ENCODE measurements at regions not wholly inside any gene's neighbourhood (a gene's known extent, or its start where the extent isn't known, plus 50 kb on each side); places are given as distances from the start of the nearest gene placed in this dataset.

GRCh38 chr6:44561060-44561623 lies 173.6 kb downstream of the CDC5L start:
- no peak for DNase-seq

DNA sequence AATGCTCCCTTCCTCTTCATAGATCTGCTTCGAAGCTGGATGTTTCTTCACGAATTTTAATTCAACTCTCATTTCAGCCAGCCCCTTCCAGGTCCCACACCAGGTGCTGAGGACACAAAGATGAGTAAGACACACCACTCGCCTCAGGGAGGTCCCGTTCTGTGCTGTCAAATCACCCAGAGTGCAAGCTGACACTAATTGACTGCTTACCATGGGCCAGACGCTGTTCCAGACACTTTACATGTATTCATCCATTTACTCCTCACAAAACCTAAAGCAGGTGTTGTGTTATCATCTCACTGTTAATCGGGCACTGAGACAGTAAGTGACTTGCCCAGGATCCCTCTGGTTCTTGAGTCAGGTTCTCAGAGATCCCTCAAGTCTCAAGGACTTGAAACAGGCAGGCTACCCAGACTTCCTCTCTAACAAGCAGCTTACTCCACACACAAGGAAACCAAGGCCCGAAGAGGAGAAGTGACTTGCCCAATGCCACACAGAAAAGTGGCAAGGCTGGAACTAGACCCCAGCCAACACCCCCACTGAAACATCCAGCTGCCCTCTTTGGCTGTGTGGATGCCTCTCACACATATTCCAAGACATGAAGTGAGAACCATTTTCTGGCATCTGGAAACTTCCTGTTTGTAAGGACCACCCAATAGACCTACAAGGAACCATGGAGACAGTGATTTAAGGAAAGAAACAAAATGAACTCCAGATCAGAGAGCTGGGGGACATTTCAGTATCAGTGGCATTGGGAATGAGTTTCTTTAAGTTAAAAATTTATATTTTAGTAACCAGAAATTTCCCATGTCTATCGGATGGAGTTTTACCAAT lies 174.5 kb downstream of the CDC5L start:
- no peak for DNase-seq

DNA sequence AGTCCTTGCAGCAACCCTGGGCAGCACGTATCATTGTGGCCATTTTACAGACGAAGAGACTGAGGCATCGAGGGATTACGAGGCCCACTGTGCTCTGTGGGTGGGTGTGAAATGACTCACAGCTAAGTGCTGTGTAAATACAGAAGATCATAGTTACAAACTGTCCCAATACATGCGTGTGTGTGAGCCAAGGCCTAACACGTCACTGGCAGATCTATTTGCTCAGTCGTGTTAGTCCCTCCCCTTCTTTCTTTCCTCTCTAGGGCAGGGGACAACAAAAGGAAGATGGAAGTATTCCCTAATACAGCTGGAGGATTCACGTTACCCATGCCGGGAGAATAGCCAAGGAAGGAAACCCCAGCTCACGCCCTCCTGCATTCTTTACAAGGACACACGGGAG lies 175.9 kb downstream of the CDC5L start:
- no peak for DNase-seq

- DNase-seq = no peak
Measured at GRCh38 chr6:44564906-44565524, 177.5 kb downstream of the CDC5L start.

DNA sequence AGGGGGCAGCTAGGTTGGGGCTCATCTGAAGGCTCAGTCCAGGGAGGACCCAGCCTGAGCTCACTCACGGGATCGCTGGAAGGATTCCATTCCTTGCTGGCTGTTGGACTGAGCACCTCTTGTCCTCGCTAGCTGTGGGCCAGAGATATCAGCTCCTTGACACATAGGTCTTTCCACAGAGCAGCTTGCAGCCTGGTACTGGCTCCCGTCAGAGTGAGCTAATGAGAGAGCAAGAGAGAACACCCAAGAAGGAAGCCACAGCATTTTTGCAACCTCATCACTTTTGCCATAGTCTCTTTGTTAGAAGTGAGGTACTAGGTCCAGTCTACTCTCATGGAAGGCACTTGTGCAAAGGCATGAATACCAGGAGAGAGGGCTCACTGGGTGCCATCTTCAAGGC lies 179.9 kb downstream of the CDC5L start:
- DNase-seq = no peak

DNA sequence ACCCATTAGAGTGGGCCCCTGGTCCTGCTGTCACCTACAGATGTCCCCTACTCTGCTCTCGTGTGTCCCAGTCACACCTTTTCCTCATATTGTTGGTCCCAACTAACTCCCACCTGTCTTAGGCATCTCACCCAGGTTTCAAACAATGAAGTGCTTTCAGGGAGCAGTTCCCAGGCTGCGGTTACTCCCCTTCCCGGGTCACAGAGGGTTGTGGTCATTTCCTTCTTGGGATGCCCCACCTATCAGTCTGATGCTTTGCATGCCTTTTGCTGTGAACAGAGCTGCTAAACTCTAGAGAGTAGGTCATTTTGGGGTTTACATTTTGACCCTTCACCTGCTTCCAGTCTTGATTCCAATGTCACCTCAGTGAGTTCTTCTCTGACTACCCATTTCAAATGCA lies 181.6 kb downstream of the CDC5L start:
- DNase-seq = no peak

- no peak for DNase-seq
Measured at GRCh38 chr6:44569931-44570385, 182.5 kb downstream of the CDC5L start.

GRCh38 chr6:44571510-44571909 lies 184.0 kb downstream of the CDC5L start:
- DNase-seq = no peak

GRCh38 chr6:44572346-44572745 lies 184.8 kb downstream of the CDC5L start:
- no peak for DNase-seq

GRCh38 chr6:44575644-44576043 lies 188.1 kb downstream of the CDC5L start:
- no peak for DNase-seq

DNA sequence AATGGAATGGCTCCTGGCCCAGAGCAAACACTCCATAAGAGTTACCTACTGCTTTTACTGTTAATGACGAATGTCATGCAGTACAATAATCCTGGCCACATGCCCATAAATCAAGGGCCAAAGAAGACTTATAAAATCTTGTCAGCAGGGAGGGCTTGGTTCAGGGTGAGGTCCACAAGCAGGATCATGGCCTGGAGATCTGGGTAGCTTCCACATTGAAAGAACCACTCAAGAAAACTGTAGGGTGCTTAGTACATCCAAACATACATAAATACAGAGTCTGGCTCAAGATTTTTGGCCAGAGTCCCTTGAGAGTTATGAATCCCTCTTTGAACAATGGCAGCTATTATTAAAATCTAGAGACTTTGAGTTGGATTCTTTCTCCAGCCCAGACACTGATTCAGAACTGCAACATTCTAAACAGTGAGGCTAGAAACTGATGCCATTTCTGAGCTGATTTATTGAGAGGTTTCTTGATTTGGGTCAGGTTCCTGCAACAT lies 188.7 kb downstream of the CDC5L start:
- no peak for DNase-seq

DNA sequence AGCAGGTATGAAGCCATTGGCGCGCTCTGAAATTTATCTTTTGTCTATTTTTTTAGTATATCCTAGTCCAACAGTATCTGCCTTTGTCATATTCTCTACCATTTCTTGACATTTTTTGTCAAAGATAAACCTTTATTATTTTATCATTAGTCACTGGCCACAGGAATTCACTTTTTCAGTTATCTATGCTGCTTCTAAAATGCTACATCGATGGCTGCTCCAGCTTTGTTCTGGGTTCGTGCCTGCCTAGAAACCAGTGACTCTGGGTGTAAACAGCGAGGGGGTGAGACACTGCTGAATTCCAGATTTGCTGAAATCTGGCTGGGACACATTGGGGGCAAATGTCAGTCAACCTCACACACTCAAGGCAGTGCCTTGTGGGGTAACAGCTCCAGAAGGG lies 193.4 kb downstream of the CDC5L start:
- DNase-seq = no peak

DNA sequence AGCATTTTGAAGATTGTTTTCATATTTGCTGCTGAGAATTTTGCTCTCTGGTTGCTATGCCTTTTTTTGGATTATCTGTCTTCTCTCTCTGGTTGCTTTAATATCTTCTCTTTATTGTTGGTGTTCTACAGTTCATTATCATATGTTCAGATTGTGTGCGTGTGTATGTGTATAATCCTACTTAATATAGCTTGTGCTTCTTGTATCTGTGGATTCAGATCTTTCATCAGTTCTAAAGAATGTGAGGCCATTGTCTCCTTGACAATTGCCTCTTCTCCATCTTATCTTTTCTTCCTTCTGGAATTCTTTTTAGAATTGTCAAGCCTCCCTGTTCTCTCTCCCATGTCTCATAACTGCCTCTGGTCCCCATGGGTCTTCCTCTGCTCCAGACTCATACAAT lies 195.4 kb downstream of the CDC5L start:
- DNase-seq = no peak

DNA sequence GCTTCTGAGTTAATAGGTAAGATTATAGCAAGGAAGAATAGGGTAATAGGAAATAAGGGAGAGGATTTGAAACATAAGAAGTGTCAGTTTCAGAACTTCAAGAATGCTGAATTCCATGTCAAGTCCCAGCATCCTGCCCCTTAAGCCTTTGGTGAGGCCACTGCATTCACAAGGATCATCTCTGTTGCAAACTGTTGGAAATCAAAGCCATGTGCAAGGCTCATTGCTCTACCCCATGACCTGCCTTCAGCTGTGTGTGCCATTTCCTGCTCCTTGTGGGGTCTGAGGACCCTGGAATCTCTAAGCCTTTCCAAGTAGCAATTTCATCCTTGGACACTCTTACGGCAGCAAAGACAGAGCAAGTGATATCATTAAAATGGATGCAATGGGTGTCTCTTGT lies 203.0 kb downstream of the CDC5L start:
- DNase-seq = no peak

DNA sequence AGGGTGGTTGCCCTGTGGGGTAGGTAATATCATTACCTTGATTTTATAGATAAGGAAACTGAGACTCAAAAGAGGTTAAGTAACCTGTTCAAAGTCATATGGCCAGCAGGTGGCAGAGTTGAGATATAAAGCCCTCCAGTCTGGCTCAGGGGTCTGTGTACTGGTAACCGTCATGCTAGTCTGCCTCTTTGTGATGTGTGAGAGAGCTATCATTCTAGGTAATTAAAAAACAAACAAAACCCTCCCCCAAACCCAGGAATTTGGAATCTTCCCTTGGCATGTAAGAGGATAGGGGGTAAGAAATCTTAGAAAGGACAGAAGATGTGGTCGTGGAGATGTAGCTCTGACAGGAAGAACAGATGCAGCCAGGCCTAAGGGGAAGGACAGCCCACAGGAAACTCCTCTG lies 206.0 kb downstream of the CDC5L start:
- peak in 2 of 4 experiments; percentile 8 for DNase-seq

DNA sequence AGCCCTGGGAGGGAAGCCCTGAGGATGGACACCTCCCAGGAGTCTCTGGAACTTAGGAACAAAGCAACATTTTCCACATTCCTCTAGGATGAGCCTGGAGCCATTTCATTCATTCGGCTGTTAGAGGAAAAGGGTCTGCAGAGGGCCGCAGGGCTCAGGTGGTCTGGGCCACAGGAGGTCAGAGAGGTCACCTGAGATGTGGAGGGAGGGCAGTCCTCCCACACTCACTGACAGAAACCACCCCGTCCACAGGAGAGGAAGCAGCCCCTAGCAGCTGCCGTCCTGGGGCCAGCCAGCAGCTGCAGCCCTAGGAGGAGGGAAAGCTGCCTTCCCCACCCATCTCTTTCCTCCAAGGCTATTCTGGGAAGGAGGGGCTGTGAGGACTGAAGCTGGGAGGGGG lies 207.0 kb downstream of the CDC5L start:
- no peak for DNase-seq

DNA sequence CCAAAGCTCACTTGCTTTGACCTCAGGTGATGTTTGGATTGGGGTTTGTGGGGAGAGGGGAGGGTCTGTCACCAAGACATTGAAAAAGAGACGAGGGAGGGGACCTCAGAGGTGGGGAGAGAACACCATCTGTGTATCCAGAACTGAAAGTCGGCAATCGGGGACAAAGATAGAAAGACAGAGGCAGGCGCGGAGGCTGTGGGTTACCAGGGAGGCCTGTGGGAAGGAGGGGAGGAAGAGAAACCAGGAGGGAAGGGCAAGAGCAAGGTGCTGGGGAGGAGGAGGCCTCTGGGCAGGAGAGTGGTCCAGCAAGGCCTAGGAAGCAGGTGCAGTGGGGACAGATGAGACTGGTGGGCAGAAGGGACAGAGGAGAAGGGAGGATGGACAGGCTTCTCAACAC lies 211.2 kb downstream of the CDC5L start:
- DNase-seq = no peak

DNA sequence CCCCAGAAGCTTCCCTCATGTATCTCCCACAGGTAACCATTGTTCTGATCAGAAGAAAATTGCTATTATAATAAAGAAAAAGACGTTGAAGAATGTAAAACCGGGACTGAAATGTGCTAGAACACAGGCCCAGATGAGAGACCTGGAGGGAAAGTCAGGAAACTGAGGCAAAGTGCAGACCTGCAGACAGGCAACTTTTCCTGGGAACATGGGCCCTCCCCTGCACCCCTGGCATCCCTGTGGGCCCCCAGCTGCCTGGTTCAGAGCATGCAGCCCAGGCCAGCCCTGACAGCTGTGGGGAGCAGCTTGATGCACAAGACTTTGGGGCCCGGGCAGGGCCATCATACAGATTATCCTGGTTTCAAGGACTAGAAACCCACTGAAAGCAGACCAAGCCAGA lies 212.2 kb downstream of the CDC5L start:
- no peak for DNase-seq

DNA sequence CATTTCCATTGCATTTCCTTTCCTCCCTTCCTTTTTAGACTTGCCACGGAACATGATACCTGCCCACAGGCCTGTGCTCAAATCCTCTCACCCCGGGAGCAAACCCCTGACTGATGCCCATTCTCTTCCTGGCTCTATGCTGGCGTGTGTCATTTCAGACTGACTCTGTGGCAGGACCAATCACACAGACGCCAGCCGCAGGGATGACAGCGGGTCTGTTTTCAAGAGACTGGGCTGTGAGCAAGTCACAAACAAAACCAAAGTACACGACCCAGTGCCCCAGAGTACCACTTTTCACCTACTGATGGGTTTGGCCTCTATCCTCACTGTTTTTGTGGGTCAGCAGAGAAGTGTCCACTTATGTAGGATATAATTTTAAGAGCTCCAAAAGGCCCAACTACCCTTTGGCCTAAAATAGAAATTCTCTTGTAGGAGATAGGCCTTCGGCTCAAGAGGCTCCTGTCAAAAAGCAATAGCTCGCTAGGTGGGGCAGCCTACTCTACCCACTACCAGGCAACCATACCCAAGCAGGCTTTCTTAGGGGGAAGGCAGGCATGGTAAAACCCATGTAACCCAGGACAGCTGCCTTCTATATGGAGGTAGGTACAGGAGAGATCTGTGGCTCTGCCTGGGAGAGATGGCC lies 215.7 kb downstream of the CDC5L start:
- DNase-seq = no peak

DNA sequence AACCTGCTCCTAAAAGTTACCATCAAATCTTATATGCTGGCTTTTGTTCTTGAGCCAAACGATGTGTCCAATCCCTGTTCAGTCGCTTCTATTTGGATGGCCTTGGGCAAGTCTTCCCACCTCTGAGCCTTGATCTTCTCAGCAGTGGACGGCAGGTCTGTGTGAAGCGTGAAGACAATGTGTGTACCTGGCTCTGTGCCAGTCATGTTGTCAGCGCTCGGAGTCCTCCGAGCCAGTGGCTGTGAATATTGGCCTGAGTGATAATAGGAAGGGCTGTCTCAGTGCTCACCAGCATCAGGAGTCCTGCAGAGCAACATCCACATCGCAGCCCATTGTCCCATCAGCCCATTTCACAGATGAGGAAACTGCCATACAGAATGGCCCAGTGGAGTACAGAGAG lies 219.0 kb downstream of the CDC5L start:
- no peak for DNase-seq

DNA sequence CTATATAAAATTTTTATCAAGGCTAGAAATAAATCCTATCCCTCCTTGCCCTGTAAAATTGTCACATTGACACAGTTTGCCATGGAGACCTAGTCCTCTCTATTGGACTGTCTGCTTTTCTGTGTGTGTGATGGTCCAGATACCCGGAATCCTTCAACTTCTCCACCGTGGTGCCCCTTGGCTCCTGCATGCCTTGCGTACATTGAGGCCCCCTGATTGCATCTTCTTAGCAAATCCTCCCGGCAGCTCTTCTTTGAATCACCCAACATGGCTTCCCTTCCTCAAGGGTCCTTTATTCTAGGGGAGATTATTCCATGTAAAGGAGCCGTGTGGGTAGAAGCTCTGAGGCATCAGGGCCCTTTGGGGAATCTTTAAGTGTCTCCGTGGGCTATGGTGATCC lies 219.5 kb downstream of the CDC5L start:
- no peak for DNase-seq

- no peak for DNase-seq
Measured at GRCh38 chr6:44608175-44608574, 220.7 kb downstream of the CDC5L start.

DNA sequence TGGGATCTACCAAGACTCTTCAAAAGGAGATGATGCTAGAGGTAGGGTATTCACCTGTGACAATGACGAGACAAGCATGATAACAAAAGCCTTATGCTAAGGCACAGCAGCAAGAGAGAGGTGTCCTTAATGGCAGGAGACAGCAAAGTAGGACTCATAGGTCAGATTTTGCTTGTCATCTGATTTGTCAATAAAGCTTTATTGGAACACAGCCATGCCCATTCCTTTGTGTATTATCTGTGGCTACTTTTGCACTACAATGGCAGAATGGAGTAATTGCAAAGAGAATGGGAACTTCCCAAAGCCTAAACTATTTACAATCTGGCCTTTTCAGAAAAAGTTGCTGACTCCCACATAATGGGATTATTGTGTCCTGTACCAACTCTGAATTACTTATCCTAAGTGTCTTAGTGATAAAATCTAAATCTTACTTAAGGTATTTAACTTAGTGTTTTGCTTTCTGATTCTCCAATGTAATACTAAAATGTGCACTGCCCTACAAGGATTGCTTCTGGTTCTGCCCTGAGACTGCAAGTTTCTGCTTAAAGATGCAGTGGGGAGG lies 221.6 kb downstream of the CDC5L start:
- no peak for DNase-seq

Data from activated naive CD4-positive, alpha-beta T cell (primary cell).